Activated naive CD8-positive, alpha-beta T cell treated with anti-CD3 and anti-CD28 coated beads, Interleukin-2, amount 50 U/mL, for 16 hours (primary cell): ENCODE measurements at regions not wholly inside any gene's neighbourhood (a gene's known extent, or its start where the extent isn't known, plus 50 kb on each side); places are given as distances from the start of the nearest gene placed in this dataset.

Experiments used
- DNase-seq: peaks from one replicate; pipeline ENCODE4 v3.0.0-alpha.2; 2020; ENCODE audit warnings: low read depth, low spot score

GRCh38 chr5:7955476-7955875 lies 86.5 kb downstream of the MTRR start:
- DNase-seq = no peak

- DNase-seq = no peak
Measured at GRCh38 chr5:7957329-7957728, 88.4 kb downstream of the MTRR start.

- DNase-seq = no peak
Measured at GRCh38 chr5:7960142-7960541, 91.2 kb downstream of the MTRR start.

GRCh38 chr5:7961540-7961939 lies 92.6 kb downstream of the MTRR start:
- DNase-seq = no peak

GRCh38 chr5:7970816-7971215 lies 101.9 kb downstream of the MTRR start:
- DNase-seq = no peak

- DNase-seq = no peak
Measured at GRCh38 chr5:7976411-7977190, 107.7 kb downstream of the MTRR start.

- no peak for DNase-seq
Measured at GRCh38 chr5:7978114-7978513, 109.2 kb downstream of the MTRR start.

- no peak for DNase-seq
Measured at GRCh38 chr5:7978991-7979390, 110.0 kb downstream of the MTRR start.

- no peak for DNase-seq
Measured at GRCh38 chr5:7980881-7981280, 111.9 kb downstream of the MTRR start.

- no peak for DNase-seq
Measured at GRCh38 chr5:7983433-7983832, 114.5 kb downstream of the MTRR start.

- no peak for DNase-seq
Measured at GRCh38 chr5:7991125-7991821, 122.3 kb downstream of the MTRR start.

- no peak for DNase-seq
Measured at GRCh38 chr5:7995688-7996294, 126.8 kb downstream of the MTRR start.

- DNase-seq = no peak
Measured at GRCh38 chr5:8005416-8005815, 136.5 kb downstream of the MTRR start.

GRCh38 chr5:8012131-8012977 lies 143.4 kb downstream of the MTRR start:
- DNase-seq = no peak

- DNase-seq = no peak
Measured at GRCh38 chr5:8013948-8014710, 145.2 kb downstream of the MTRR start.

GRCh38 chr5:8019719-8020218 lies 150.8 kb downstream of the MTRR start:
- no peak for DNase-seq

- DNase-seq = no peak
Measured at GRCh38 chr5:8020861-8021514, 152.0 kb downstream of the MTRR start.

- DNase-seq = no peak
Measured at GRCh38 chr5:8028243-8028642, 159.3 kb downstream of the MTRR start.

GRCh38 chr5:8033261-8033660 lies 164.3 kb downstream of the MTRR start:
- no peak for DNase-seq

- no peak for DNase-seq
Measured at GRCh38 chr5:8034852-8035251, 165.9 kb downstream of the MTRR start.
